ENCODE measurements at regions not wholly inside any gene's neighbourhood (a gene's known extent, or its start where the extent isn't known, plus 50 kb on each side); places are given as distances from the start of the nearest gene placed in this dataset.

DNA sequence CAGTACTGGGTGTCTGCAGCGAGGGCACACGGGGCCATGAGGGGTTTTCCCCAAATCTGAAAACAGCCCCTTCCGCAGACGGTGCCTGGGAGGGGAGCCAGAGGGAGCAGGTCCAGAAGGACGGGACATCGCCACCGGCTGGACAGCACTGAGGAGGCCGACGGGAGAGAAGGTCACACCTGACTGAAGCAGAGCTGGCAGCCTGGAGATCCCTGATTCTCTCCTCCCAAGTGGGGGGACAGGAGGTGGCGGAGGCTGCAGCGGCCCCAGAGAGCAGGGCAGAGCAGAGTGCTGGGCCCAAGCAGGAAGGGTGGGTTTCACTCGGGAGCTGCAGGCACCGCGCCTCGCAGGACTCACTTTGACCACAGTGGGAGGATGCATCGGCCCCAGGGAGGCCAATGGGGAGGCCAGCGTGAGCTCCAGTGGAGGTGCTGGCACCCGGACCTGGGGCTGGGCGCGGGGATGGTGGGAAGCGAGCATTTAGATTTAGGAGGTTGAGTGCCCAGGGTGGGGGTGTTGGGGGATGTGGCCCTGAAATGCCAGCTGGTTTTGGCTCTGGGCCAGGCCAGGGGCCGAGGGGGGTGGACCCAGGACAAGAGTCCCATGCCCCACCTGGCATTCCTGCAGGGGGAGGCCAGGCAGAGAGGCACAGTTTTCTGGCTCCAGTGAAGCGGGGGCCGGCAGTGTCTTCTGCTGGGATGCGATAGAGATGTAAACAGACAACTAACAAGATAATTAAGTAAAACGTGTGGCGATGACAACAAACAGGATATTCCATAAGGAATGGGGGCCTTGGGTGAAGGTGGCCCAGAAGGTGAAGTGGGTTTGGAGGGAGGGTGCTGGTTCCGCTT lies 92.3 kb upstream of the FGF3 start:
- 54 to 75% (median 55%) methylated on average over 28 of the region's 28 CpGs for WGBS, 3 donors
- H3K27ac ChIP-seq, result no peak overlapping the region
- no peak for TF ChIP-seq EP300 (IDR thresholded peaks at IDR 0.05)
- no peak for TF ChIP-seq POLR2A (IDR thresholded peaks at IDR 0.05)
- TF ChIP-seq, protein P1, sequence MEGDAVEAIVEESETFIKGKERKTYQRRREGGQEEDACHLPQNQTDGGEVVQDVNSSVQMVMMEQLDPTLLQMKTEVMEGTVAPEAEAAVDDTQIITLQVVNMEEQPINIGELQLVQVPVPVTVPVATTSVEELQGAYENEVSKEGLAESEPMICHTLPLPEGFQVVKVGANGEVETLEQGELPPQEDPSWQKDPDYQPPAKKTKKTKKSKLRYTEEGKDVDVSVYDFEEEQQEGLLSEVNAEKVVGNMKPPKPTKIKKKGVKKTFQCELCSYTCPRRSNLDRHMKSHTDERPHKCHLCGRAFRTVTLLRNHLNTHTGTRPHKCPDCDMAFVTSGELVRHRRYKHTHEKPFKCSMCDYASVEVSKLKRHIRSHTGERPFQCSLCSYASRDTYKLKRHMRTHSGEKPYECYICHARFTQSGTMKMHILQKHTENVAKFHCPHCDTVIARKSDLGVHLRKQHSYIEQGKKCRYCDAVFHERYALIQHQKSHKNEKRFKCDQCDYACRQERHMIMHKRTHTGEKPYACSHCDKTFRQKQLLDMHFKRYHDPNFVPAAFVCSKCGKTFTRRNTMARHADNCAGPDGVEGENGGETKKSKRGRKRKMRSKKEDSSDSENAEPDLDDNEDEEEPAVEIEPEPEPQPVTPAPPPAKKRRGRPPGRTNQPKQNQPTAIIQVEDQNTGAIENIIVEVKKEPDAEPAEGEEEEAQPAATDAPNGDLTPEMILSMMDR (IDR thresholded peaks at IDR 0.05), result no peak
- H3K27me3 ChIP-seq, result no peaks in the 10 kb centered on the region
- no peak overlapping the region for H3K4me3 ChIP-seq
- intact Hi-C loops (cut with DNase I), result loop anchor here in 3 of 4 donors (2.0 to 10.0 kb wide), 3 partner anchors 229 to 553 kb away; no protein-coding TSS in a partner anchor
- no peaks in the 10 kb centered on the region for H3K9me3 ChIP-seq
- DNase-seq, result peak in 1 of 5 donors; percentile 31
- H3K4me1 ChIP-seq (ENCODE audit: insufficient read depth), result peaks cover 8% of the 10 kb centered on the region
- no peaks in the 10 kb centered on the region for H3K36me3 ChIP-seq

DNA sequence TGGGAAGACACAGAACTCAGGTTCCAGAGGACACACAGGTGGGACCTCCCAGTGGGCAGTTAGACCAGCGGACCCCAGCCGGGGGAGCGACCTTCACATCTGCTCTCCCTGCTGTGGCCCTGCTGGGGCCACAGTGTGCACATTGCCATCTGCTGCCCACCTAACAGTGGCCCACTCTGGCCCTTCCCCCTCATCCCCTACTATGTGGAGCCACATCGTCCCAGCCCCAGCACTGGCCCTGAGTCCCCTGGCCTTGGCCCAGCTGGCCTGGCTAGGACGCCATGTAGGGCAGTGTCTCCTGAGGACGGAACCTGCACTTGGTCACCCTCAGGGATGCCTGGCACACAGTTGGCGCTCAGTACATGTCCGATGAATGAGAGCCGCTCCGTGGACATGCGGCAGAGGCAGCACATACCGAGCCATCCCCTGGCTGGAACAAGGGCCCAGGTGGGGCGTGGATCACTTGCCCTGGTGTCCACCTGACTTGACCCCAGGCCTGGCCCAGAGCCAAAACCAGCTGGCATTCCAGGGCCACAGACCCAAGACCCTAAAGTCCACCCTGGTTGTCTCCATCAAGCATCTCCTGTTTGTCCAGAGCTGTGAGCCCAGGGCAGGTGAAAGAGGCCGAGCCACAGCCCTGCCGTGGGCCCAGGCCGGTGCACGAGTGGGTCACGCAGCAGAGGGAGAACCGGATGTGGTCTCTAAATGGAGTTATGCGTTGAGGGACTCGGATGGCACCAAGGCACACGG lies 93.1 kb upstream of the FGF3 start:
- Histone ChIP-seq H3K27me3 (no peaks in the 10 kb centered on the region), H3K9me3 (no peaks in the 10 kb centered on the region), H3K36me3 (no peaks in the 10 kb centered on the region), H3K4me3 (no peak overlapping the region), H3K4me1 (ENCODE audit: insufficient read depth) (peaks cover 8% of the 10 kb centered on the region), H3K27ac (no peak overlapping the region)
- intact Hi-C loops (cut with DNase I), result loop anchor here in 3 of 4 donors (2.0 to 10.0 kb wide), 3 partner anchors 230 to 552 kb away; no protein-coding TSS in a partner anchor
- TF ChIP-seq, protein P1 (IDR thresholded peaks at IDR 0.05), result no peak
- TF ChIP-seq POLR2A (IDR thresholded peaks at IDR 0.05) (no peak), EP300 (IDR thresholded peaks at IDR 0.05) (no peak)
- WGBS, 3 donors, result 75 to 82% (median 80%) methylated on average over 20 to 22 of the region's 22 CpGs
- DNase-seq, result peak in 2 of 5 donors; percentile 15 to 38

DNA sequence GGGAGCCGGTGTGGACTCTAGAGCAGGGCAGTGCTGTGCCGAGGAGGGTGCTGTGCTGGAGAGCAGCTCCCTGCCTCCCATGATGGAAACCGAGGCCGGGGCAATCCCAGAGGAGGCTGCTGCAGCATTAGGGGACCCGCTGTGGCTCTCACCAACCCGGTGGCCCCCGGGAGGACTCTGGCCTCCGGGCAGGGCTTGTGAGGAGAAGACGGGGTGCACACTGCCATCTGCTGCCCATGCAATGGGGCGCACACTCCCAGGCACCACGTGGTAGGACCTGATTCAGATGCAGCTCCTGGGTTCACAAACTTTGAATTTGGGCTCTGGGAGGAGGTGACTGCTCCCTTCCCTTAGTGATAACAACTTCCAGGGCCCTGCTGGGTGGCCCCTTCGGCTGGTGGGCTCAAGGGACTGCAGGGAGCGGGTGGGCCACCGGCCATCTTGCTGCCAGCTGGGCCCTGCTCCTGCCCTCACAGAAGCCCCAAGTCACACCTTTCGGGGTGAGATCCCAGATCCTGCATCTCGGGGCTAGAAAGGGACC lies 93.8 kb upstream of the FGF3 start:
- H3K9me3 ChIP-seq, result no peaks in the 10 kb centered on the region
- TF ChIP-seq, protein P1 (IDR thresholded peaks at IDR 0.05), result no peak
- TF ChIP-seq POLR2A (IDR thresholded peaks at IDR 0.05), result no peak
- TF ChIP-seq EP300 (IDR thresholded peaks at IDR 0.05), result no peak
- DNase-seq, result peak in 1 of 5 donors; percentile 19
- no peaks in the 10 kb centered on the region for H3K27me3 ChIP-seq
- WGBS, 3 donors, result 55 to 67% (median 59%) methylated on average over 16 of the region's 16 CpGs
- no peaks in the 10 kb centered on the region for H3K36me3 ChIP-seq
- peaks cover 8% of the 10 kb centered on the region for H3K4me1 ChIP-seq (ENCODE audit: insufficient read depth)
- intact Hi-C loops (cut with DNase I), result loop anchor here in 3 of 4 donors (2.0 to 10.0 kb wide), 3 partner anchors 231 to 552 kb away; no protein-coding TSS in a partner anchor
- no peak overlapping the region for H3K27ac ChIP-seq
- no peak overlapping the region for H3K4me3 ChIP-seq

DNA sequence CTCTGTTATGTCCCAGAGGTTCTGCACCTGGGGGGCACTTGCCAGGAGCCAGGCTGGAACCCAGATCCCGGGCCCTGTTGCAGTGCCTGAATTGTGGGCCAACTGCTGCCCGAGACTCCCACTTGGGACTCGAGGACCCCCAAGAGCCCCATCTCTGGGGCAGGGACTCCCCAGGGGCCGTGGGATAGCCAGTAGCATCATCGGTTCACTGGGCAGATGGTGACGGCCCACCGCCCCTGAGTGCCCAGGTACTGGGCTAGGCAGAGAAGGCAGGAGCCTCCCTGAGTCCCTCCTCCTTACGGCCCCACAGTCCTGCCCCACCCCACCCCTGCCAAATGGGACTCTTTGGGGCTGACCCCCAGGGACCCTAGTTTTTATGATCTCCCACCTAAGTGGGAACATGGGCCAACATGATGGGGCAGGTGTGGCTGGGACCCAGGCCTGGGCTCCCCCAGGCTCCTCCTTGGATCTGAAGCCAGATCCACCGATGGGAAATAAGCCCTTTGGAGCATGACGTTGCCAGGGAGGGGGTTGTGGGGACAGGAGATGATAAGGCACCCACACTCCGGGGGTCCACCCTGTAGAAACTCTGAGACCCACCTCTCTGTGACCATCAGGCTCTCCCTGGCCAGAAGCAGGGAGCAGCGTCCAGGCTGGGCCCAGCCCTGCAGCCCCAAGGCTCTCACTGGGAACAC lies 94.5 kb upstream of the FGF3 start:
- TF ChIP-seq, protein P1 (IDR thresholded peaks at IDR 0.05), result no peak
- TF ChIP-seq EP300 (IDR thresholded peaks at IDR 0.05), result no peak
- no peak for TF ChIP-seq POLR2A (IDR thresholded peaks at IDR 0.05)
- Histone ChIP-seq H3K27ac (no peak overlapping the region), H3K27me3 (no peaks in the 10 kb centered on the region), H3K4me3 (no peak overlapping the region), H3K36me3 (no peaks in the 10 kb centered on the region), H3K9me3 (no peaks in the 10 kb centered on the region), H3K4me1 (ENCODE audit: insufficient read depth) (peaks cover 12% of the 10 kb centered on the region)
- DNase-seq, result peak in 1 of 5 donors; percentile 28
- WGBS, 3 donors, result 89 to 92% (median 91%) methylated on average over 9 to 12 of the region's 12 CpGs
- intact Hi-C loops (cut with DNase I), result loop anchor here (2.0 to 10.0 kb wide), 4 partner anchors 231 to 551 kb away; no protein-coding TSS in a partner anchor

All from ovary (tissue), 7 donors.